Stimulated activated CD8-positive, alpha-beta memory T cell treated with anti-CD3 and anti-CD28 coated beads, Interleukin-12 subunit alpha, Interleukin-12 subunit beta, amount 100 ng/mL, for 4 hours (primary cell): ENCODE measurements at regions not wholly inside any gene's neighbourhood (a gene's known extent, or its start where the extent isn't known, plus 50 kb on each side); places are given as distances from the start of the nearest gene placed in this dataset.
"Not testable (repeated sequence)": the region's sequence is repeated elsewhere in the genome, so short reads cannot be mapped to it uniquely, and the experiment has no call there.

Experiments used
- DNase-seq: peaks from one replicate; pipeline ENCODE4 v3.0.0-alpha.2; 2020; ENCODE audit warnings: low read depth

GRCh38 chr9:73871636-73872035 is 625.5 kb upstream of the RORB start:
- DNase-seq: no peak

GRCh38 chr9:73872701-73873100 is 624.4 kb upstream of the RORB start:
- no peak for DNase-seq

GRCh38 chr9:73880101-73880500 is 617.0 kb upstream of the RORB start:
- no peak for DNase-seq

- no peak for DNase-seq
Observed at GRCh38 chr9:73889023-73889422, 608.1 kb upstream of the RORB start.

GRCh38 chr9:73890685-73891277 is 606.4 kb upstream of the RORB start:
- DNase-seq: no peak

GRCh38 chr9:73892335-73892734 is 604.8 kb upstream of the RORB start:
- no peak for DNase-seq

GRCh38 chr9:73893230-73893629 is 603.9 kb upstream of the RORB start:
- no peak for DNase-seq

- DNase-seq: no peak
Observed at GRCh38 chr9:73896061-73896460, 601.1 kb upstream of the RORB start.

GRCh38 chr9:73906671-73907070 is 590.5 kb upstream of the RORB start:
- DNase-seq: no peak

- DNase-seq: no peak
Observed at GRCh38 chr9:73911804-73912203, 585.3 kb upstream of the RORB start.

- no peak for DNase-seq
Observed at GRCh38 chr9:73916016-73916673, 581.0 kb upstream of the RORB start.

GRCh38 chr9:73919712-73920111 is 577.4 kb upstream of the RORB start:
- DNase-seq: no peak

GRCh38 chr9:73923796-73924195 is 573.3 kb upstream of the RORB start:
- DNase-seq: no peak

GRCh38 chr9:73951147-73951546 is 546.0 kb upstream of the RORB start:
- no peak for DNase-seq

GRCh38 chr9:73962792-73963191 is 534.3 kb upstream of the RORB start:
- DNase-seq: no peak

- DNase-seq: no peak
Observed at GRCh38 chr9:73969936-73970335, 527.2 kb upstream of the RORB start.

GRCh38 chr9:73976424-73976823 is 520.7 kb upstream of the RORB start:
- DNase-seq: not testable (repeated sequence)

GRCh38 chr9:73979894-73980264 is 517.3 kb upstream of the RORB start:
- DNase-seq: no peak

GRCh38 chr9:73980754-73981153 is 516.4 kb upstream of the RORB start:
- DNase-seq: no peak

- no peak for DNase-seq
Observed at GRCh38 chr9:73981405-73981804, 515.7 kb upstream of the RORB start.

GRCh38 chr9:73995836-73996235 is 501.3 kb upstream of the RORB start:
- no peak for DNase-seq

GRCh38 chr9:73996844-73997243 is 500.3 kb upstream of the RORB start:
- DNase-seq: no peak

- DNase-seq: no peak
Observed at GRCh38 chr9:74001382-74001781, 495.8 kb upstream of the RORB start.

GRCh38 chr9:74006935-74007334 is 490.2 kb upstream of the RORB start:
- no peak for DNase-seq
